Mesenchymal stem cell (in vitro differentiated cells and primary cell): ENCODE measurements at regions not wholly inside any gene's neighbourhood (a gene's known extent, or its start where the extent isn't known, plus 50 kb on each side); places are given as distances from the start of the nearest gene placed in this dataset.

Source experiments
- DNase-seq: peaks from one replicate; pipeline ENCODE4 v3.0.0-alpha.2; 2013
- H2AFZ ChIP-seq: one replicate; pipeline ENCODE4 v1.6.1; 2013; ENCODE audit warnings: low read depth, mild to moderate bottlenecking, control low read depth, inconsistent platforms, low read length, moderate library complexity
- H2AK5ac ChIP-seq: 2 replicates; pipeline ENCODE4 v1.6.1; 2013; ENCODE audit warnings: low read length, moderate library complexity, mild to moderate bottlenecking, inconsistent platforms; ENCODE audit not compliant: severe bottlenecking
- H2BK120ac ChIP-seq: one replicate; pipeline ENCODE4 v1.6.1; 2013; ENCODE audit warnings: low read depth, mild to moderate bottlenecking, inconsistent platforms, low read length, moderate library complexity
- H2BK12ac ChIP-seq, 2 experiments: one replicate each; pipeline ENCODE4 v1.6.1; 2013; ENCODE audit warnings: inconsistent platforms in 2 of 2, low read length in 2 of 2, mild to moderate bottlenecking in 2 of 2, moderate library complexity in 2 of 2, control low read depth in 1 of 2
- H2BK15ac ChIP-seq: one replicate; pipeline ENCODE4 v1.6.1; 2013; ENCODE audit warnings: mild to moderate bottlenecking, low read depth, inconsistent platforms; ENCODE audit not compliant: poor library complexity, severe bottlenecking
- H2BK5ac ChIP-seq: 2 replicates; pipeline ENCODE4 v1.6.1; 2013; ENCODE audit warnings: low read depth, mild to moderate bottlenecking, low read length, control low read depth, inconsistent platforms; ENCODE audit not compliant: poor library complexity, severe bottlenecking
- H3K14ac ChIP-seq, 2 experiments: one replicate each; pipeline ENCODE4 v1.6.1; 2013; ENCODE audit warnings: inconsistent platforms in 2 of 2, low read length in 2 of 2, control low read depth in 1 of 2, mild to moderate bottlenecking in 1 of 2, moderate library complexity in 1 of 2
- H3K18ac ChIP-seq, 2 experiments: one replicate each; pipeline ENCODE4 v1.6.1; 2013; ENCODE audit warnings: inconsistent platforms in 2 of 2, low read length in 2 of 2, control low read depth in 1 of 2, low read depth in 1 of 2, mild to moderate bottlenecking in 1 of 2
- H3K23ac ChIP-seq, 2 experiments: one replicate each; pipeline ENCODE4 v1.6.1; 2013; ENCODE audit warnings: inconsistent platforms in 2 of 2, low read length in 2 of 2, mild to moderate bottlenecking in 2 of 2, moderate library complexity in 2 of 2, control low read depth in 1 of 2
- H3K27ac ChIP-seq: 2 replicates; pipeline ENCODE4 v1.5.1; 2013; ENCODE audit warnings: mild to moderate bottlenecking, moderate library complexity, low read length, control low read depth, inconsistent platforms; ENCODE audit not compliant: poor library complexity, severe bottlenecking
- H3K27me3 ChIP-seq, 2 experiments: 2 replicates each; pipeline versions ENCODE4 v1.6.1 to v1.7.0; 2013; ENCODE audit warnings: low read length in 2 of 2, mild to moderate bottlenecking in 2 of 2, moderate library complexity in 2 of 2, control low read depth in 1 of 2, inconsistent platforms in 1 of 2; ENCODE audit not compliant: control insufficient read depth in 1 of 2, insufficient read depth in 1 of 2
- H3K36me3 ChIP-seq, 2 experiments: 2 replicates each; pipeline versions ENCODE4 v1.6.1 to v1.7.0; 2013; ENCODE audit warnings: low read length in 2 of 2, control low read depth in 1 of 2, inconsistent platforms in 1 of 2, low read depth in 1 of 2, mild to moderate bottlenecking in 1 of 2; ENCODE audit not compliant: insufficient read depth in 2 of 2, control insufficient read depth in 1 of 2
- H3K4ac ChIP-seq, 2 experiments: one replicate each; pipeline ENCODE4 v1.6.1; 2013; ENCODE audit warnings: inconsistent platforms in 2 of 2, low read length in 2 of 2, mild to moderate bottlenecking in 2 of 2, moderate library complexity in 2 of 2, control low read depth in 1 of 2, low read depth in 1 of 2
- H3K4me1 ChIP-seq: 2 replicates; pipeline ENCODE4 v1.6.1; 2013; ENCODE audit warnings: low read depth, low read length, control low read depth; ENCODE audit not compliant: control insufficient read depth, insufficient read depth
- H3K4me2 ChIP-seq: 2 replicates; pipeline ENCODE4 v1.6.1; 2013; ENCODE audit warnings: low read length, mild to moderate bottlenecking, inconsistent platforms; ENCODE audit not compliant: poor library complexity, severe bottlenecking
- H3K4me3 ChIP-seq, 2 experiments: 2 replicates each; pipeline versions ENCODE4 v1.5.1 to v1.7.0; 2013; ENCODE audit warnings: low read length in 2 of 2, mild to moderate bottlenecking in 2 of 2, control low read depth in 1 of 2, low read depth in 1 of 2; ENCODE audit not compliant: insufficient read depth in 1 of 2
- H3K79me1 ChIP-seq: replicated peaks from 2 replicates; pipeline ENCODE4 v1.6.1; 2013; ENCODE audit warnings: mild to moderate bottlenecking, control low read depth, low read length, inconsistent platforms; ENCODE audit not compliant: poor library complexity, severe bottlenecking
- H3K9ac ChIP-seq: 2 replicates; pipeline ENCODE4 v1.7.0; 2013; ENCODE audit warnings: mild to moderate bottlenecking, low read length, moderate library complexity
- H3K9me3 ChIP-seq: 2 replicates; pipeline ENCODE4 v1.7.0; 2013; ENCODE audit warnings: mild to moderate bottlenecking, low read length; ENCODE audit not compliant: control insufficient read depth
- H4K8ac ChIP-seq: one replicate; pipeline ENCODE4 v1.6.1; 2013; ENCODE audit warnings: inconsistent platforms, mild to moderate bottlenecking, low read length, moderate library complexity
- H4K91ac ChIP-seq: one replicate; pipeline ENCODE4 v1.6.1; 2013; ENCODE audit warnings: mild to moderate bottlenecking, low read length, inconsistent platforms
- WGBS: methylation state at CpG from one replicate; pipeline ENCODE4 v1.1.7; 2013; ENCODE audit warnings: mixed read lengths; 5-methylcytosine and 5-hydroxymethylcytosine counted together

- Histone ChIP-seq H3K4me1 (peaks cover 2% of the 10 kb centered on the region), H3K4me2 (no peak overlapping the region), H3K9ac (no peak overlapping the region), H2BK5ac (no peak overlapping the region), H3K36me3 (no peaks in the 10 kb centered on the region), H3K4ac (no peak overlapping the region), H3K9me3 (no peaks in the 10 kb centered on the region), H3K18ac (no peak overlapping the region), H3K27me3 (peaks cover 5 to 55% of the 10 kb centered on the region in 2 experiments), H3K23ac (no peak overlapping the region), H2AFZ (no peak overlapping the region), H2BK120ac (no peak overlapping the region), H3K79me1 (no peaks in the 10 kb centered on the region), H3K27ac (no peak overlapping the region), H2BK12ac (no peak overlapping the region), H3K4me3 (no peak overlapping the region), H4K91ac (no peak overlapping the region), H4K8ac (no peak overlapping the region), H2AK5ac (no peak overlapping the region), H3K14ac (no peak overlapping the region), H2BK15ac (no peak overlapping the region)
- WGBS: 61% methylated on average over 11 of the region's 13 CpGs
- no peak for DNase-seq
These were observed 172.2 kb downstream of the CDC5L start for GRCh38 chr6:44559486-44560270.

- 55% methylated on average over 9 of the region's 12 CpGs for WGBS
- Histone ChIP-seq H4K91ac (no peak overlapping the region), H2BK120ac (no peak overlapping the region), H2BK5ac (no peak overlapping the region), H2AK5ac (no peak overlapping the region), H3K4ac (no peak overlapping the region), H3K4me1 (peaks cover 5% of the 10 kb centered on the region), H3K36me3 (no peaks in the 10 kb centered on the region), H3K27me3 (peaks cover 5 to 55% of the 10 kb centered on the region in 2 experiments), H3K27ac (no peak overlapping the region), H4K8ac (no peak overlapping the region), H2BK12ac (no peak overlapping the region), H3K4me2 (no peak overlapping the region), H3K14ac (no peak overlapping the region), H3K9ac (no peak overlapping the region), H3K23ac (no peak overlapping the region), H3K9me3 (no peaks in the 10 kb centered on the region), H3K4me3 (no peak overlapping the region), H2BK15ac (no peak overlapping the region), H3K18ac (no peak overlapping the region), H2AFZ (no peak overlapping the region), H3K79me1 (no peaks in the 10 kb centered on the region)
- no peak for DNase-seq
These were observed 173.1 kb downstream of the CDC5L start for GRCh38 chr6:44560458-44561059.

GRCh38 chr6:44561060-44561623, 173.6 kb downstream of the CDC5L start:
- Histone ChIP-seq H3K27ac (no peak overlapping the region), H3K4me1 (peaks cover 4% of the 10 kb centered on the region), H3K9me3 (no peaks in the 10 kb centered on the region), H2BK12ac (no peak overlapping the region), H3K4me2 (no peak overlapping the region), H3K9ac (no peak overlapping the region), H3K4ac (no peak overlapping the region), H2BK120ac (no peak overlapping the region), H3K14ac (no peak overlapping the region), H3K79me1 (no peaks in the 10 kb centered on the region), H3K18ac (no peak overlapping the region), H3K4me3 (no peak overlapping the region), H4K91ac (no peak overlapping the region), H3K36me3 (no peaks in the 10 kb centered on the region), H2BK15ac (no peak overlapping the region), H2AFZ (no peak overlapping the region), H3K23ac (no peak overlapping the region), H2BK5ac (no peak overlapping the region), H2AK5ac (no peak overlapping the region), H3K27me3 (peaks cover 5 to 52% of the 10 kb centered on the region in 2 experiments), H4K8ac (no peak overlapping the region)
- WGBS: 41% methylated on average over 22 of the region's 25 CpGs
- no peak for DNase-seq

- peaks cover 4% of the 10 kb centered on the region for H3K4me1 ChIP-seq
- no peak overlapping the region for H2BK120ac ChIP-seq
- H3K27ac ChIP-seq: no peak overlapping the region
- no peak overlapping the region for H3K4ac ChIP-seq
- no peak overlapping the region for H2BK12ac ChIP-seq
- no peak overlapping the region for H3K4me2 ChIP-seq
- H2AK5ac ChIP-seq: no peak overlapping the region
- H3K4me3 ChIP-seq: no peak overlapping the region
- H3K14ac ChIP-seq: no peak overlapping the region
- no peak for DNase-seq
- WGBS: 76% methylated on average over 7 of the region's 8 CpGs
- H3K23ac ChIP-seq: no peak overlapping the region
- no peak overlapping the region for H4K8ac ChIP-seq
- no peak overlapping the region for H4K91ac ChIP-seq
- no peaks in the 10 kb centered on the region for H3K9me3 ChIP-seq
- H2BK15ac ChIP-seq: no peak overlapping the region
- no peak overlapping the region for H3K18ac ChIP-seq
- H3K9ac ChIP-seq: no peak overlapping the region
- no peaks in the 10 kb centered on the region for H3K79me1 ChIP-seq
- no peak overlapping the region for H2AFZ ChIP-seq
- H2BK5ac ChIP-seq: no peak overlapping the region
- H3K36me3 ChIP-seq: no peaks in the 10 kb centered on the region
- H3K27me3 ChIP-seq: peaks cover 5 to 58% of the 10 kb centered on the region in 2 experiments
These were observed 174.5 kb downstream of the CDC5L start for GRCh38 chr6:44561832-44562665.
